GM21717 (cell line): ENCODE measurements at regions not wholly inside any gene's neighbourhood (a gene's known extent, or its start where the extent isn't known, plus 50 kb on each side); places are given as distances from the start of the nearest gene placed in this dataset.
"Not testable (repeated sequence)": the region's sequence is repeated elsewhere in the genome, so short reads cannot be mapped to it uniquely, and the experiment has no call there.

Experiments used
- ATAC-seq: cut with Tn5 transposase; IDR thresholded peaks from one replicate; pipeline ENCODE4 v1.9.1; 2021; ENCODE audit warnings: mild to moderate bottlenecking, moderate library complexity; ENCODE audit not compliant: unreplicated experiment

DNA sequence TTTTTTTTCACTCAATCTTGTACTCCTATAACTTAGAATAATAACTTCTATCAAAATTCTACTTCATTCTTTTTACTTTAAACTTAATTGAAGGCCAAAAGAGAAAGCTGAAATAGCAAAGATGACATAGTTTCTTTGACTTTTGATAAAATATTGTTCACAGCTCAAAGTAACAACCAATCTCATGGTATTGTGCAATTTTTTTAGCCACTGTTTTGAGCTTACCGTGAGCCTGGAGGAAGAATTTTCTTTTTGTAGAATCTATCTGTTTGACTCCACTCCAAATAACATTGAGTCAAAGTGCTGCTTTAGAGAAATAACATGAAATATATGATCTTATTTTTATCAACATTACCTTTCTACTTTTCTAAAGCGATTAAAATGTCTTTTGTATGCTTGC lies 903.9 kb upstream of the FOXG1 start:
- no peak for ATAC-seq

DNA sequence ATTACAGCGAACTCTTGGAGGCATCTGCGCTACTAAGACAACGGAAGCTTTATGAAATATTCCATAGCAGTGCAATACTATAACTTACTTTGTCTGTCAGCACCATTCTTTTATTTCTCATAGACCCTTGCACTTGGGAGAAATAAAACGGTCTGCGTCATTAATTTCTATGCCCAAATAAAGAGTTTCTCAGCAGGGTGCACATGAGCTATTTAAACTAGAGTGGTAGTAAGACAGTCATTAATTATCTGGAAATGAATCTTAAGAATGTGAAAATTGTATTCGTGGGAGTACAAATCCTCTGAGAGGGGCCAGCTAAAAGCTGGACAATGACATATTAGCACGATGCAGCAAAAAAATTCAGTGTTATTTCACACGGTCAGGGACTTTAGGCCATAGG lies 903.4 kb upstream of the FOXG1 start:
- no peak for ATAC-seq

DNA sequence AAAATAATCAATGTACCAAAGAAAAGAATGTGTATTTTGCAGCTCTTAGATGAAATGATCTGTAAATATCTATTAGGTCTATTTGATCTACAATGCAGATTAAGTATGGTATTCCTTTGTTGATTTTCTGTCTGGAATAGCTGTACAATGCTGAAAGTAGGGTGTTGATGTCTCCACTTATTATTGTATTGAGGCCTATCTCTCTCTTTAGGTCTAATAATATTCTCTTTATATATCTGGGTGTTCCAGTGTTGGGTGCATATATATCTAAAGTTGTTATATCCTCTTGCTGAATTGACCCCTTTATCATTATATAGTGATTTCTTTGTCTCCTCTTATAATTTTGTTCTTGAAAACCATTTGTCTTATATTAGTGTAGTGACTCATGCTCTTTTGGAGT lies 885.5 kb upstream of the FOXG1 start:
- ATAC-seq = no peak

DNA sequence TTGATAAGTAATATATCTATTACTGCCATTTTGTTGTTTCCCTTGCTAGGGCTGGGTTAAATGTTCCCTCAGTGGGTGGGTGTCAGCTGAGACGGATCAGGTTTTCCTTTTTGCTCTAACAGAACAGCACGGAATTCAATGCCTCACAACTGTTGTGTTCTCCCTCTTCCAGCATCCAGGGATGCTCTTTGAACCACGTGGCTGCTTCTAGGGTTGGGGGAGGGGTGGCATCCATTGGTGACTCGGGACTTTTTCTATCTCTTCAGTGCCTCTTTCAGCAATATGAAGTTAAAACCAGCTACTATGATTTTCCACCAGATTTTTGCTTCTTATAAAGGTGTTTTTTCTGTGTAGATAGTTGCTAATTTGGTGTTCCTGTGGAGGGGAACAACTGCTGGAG lies 884.9 kb upstream of the FOXG1 start:
- no peak for ATAC-seq

DNA sequence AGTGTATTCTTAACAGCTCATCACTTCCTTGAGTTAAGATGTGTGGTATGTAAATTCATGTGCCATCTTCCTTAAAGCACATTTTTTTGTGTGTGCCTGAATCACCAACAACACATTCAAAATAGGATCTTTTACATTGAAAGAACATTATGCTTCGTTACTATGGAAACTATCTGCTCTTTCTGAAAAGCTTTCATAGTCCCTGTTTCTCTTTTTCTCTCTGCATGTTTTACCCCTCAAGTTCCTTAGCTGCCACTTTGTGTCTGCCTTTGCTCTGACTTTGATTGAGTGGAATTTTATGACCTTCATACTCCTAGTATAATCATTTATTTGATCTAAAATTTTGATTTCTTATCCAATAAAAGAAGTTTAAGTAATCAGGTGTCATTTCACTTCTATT lies 880.3 kb upstream of the FOXG1 start:
- ATAC-seq = no peak

DNA sequence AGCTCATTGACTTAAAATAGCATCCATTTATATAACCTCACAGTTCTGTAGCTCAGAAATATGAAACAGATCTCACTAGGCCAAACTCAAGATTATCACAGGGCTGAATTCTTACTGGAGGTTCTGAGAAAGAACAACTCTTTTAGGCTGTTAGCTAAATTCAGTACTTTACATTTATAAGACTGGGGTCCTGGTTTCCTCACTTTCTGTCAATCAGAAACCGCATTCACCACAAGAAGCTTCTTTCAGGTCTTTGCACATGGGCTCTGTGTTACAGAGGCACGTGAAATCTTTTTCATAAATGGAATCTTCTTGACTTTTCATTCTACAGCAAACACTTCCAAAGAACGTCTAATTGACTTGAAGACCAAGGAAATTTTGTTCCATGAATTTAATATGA lies 876.3 kb upstream of the FOXG1 start:
- ATAC-seq = no peak

DNA sequence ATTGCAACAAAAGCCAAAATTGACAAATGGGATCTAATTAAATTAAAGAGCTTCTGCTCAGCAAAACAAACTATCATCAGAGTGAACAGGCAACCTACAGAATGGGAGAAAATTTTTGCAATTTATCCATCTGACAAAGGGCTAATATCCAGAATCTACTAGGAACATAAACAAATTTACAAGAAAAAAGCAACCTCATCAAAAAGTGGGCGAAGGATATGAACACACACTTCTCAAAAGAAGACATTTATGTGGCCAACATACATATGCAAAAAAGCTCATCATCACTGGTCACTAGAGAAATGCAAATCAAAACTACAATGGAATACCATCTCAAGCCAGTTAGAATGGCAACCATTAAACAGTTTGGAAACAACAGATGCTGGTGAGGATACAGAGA lies 858.1 kb upstream of the FOXG1 start:
- ATAC-seq = not testable (repeated sequence)

DNA sequence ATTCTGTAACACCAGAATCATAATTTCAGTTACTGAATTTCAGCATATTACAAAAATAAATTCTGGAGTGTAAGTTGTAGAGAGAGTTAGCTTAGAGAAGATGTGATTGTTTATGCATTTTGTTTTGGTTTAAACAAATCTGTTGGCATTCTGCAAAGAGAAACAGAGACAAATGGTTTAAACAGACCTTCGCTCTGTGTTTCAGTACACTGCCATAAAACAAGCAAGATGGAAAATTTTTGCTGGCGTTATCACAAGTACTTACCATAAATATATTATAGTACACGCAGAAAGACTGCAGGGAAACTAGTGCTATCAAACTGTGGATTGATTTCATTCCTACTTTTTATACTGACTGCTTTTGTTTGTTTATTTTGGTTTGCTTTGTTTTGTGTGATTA lies 850.3 kb upstream of the FOXG1 start:
- ATAC-seq = no peak

DNA sequence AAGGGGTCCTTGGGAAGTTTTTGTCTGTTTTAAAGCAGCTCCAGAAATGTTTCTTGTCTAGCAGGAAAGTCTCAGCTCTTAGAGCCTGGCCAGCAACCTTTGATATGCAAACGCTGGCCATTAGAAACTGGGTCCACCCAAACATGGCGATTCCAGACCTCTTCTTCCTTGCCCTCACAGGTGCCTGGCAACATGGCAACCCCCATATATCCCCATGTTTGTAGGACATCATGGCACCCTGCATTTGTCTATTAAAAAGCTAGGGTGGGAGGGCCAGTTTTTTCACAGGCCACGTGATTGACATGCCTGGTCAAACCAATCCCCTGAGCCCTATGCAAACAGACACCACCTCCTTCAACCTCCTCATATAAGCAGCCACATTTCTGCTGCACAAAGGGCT lies 848.7 kb upstream of the FOXG1 start:
- ATAC-seq = no peak

DNA sequence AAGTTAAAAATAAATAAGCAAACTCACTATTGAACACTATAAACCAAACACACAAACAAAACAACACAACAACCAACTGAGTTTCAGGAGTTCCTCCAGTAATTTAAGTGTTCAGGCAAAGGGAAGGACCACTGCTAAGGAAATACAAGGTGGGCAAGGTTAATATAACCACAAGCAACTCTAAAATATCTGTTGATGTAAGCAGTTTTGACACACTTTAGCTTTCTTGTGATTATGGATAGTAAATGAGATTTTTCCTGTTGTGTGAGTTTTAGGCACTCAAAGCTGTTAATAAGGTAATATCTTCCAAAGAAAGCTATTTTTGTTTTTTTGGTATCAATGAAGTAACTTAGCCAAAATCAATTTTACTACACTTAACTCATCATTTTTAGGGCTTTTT lies 839.1 kb upstream of the FOXG1 start:
- ATAC-seq = no peak

DNA sequence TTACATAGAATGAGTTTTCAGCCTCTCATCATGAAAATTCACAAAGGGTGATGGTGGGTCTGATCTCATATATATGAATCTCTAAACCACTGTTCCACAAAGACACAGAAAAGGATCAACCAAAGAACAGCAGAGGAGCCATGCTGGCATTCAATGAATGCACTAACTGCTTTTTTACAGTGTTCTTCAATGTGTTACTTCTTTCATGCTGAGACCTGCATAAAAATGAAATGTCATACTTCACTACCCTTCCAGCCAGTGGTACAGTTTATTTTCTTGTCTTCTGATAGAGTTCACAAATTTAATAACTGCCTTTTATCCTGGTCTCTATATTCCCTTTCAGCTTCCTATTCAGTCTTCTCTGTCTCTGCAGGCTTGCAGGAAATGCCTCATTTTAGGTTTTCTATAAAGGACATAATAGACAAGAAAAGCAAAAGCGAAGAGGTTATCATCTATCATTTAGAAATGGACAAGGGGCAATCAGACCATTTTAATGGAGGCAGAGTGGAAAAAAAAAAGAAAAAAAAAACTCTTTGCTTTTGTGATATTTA lies 836.7 kb upstream of the FOXG1 start:
- ATAC-seq = no peak

DNA sequence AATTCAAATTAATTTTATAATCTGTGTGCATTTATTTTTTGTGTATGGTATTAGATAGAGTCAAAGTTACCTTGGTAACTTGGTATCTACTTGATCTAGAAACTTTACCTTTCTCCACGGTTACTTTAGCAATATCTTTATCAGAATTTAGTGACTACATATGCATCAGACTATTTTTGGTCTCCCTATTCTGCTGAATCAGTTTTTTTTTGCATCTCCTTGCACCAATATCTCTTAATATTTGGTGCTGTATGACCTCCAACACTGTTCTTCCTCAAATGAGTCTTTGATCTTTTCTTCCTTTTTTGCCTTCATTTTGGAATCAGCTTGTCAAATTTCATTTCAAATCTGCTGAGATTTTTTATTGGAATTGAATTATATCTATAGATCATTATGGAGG lies 828.2 kb upstream of the FOXG1 start:
- no peak for ATAC-seq

DNA sequence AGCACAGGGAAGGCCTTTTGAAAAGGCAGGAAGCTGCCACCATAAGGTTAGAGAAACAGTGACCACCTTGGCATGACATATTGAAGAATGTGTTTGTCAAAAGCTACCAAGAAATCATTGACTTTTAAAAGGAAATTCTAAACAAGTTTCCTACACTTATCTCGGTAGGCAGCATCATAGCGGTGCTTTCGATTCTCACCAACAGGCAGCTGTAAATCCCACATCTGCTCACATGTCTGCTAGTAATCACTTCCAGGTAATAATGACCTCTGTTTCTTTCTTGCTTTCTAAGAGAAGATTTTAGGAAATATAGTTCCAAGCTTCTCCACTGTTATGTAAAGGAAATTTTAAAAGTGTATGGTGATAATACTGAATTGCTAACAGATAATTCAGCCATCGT lies 821.1 kb upstream of the FOXG1 start:
- no peak for ATAC-seq

DNA sequence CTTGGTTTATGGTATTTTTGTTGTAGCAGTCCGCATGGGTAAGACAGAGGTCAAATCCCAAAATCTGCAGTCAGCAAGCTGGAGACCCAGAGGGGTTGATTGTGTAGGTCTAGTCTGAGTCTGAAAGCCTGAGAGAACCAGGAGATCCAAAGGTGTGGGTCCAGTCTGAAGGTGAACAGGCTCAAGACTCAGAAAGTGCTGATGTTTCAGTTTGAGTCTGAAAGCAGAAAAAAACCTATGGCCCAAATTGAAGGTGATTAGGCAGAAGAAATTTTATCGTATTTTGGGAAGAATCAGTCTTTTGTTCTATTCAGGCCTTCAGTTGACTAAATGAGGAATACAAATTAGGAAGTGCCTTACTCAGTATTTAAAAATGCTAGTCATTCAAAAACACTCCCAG lies 807.8 kb upstream of the FOXG1 start:
- no peak for ATAC-seq

DNA sequence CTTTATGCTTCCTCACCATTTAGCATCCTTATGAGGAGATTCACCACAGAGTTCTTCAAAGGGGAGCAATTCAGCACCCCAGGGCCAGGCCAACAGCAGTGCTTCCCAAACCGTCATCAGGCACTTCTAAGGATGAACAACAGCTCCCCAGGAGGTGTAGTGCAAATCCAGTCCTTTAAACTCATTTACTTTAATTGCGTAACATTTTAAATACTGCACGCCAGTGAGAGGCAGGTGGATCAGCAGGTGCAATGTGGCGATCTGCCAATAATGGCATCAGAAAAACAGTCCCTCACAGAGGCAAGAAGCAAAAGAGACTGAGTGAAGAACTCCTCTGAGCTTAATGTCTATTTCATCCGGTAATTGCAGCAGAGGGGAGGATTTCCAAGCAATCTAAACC lies 770.9 kb upstream of the FOXG1 start:
- no peak for ATAC-seq

DNA sequence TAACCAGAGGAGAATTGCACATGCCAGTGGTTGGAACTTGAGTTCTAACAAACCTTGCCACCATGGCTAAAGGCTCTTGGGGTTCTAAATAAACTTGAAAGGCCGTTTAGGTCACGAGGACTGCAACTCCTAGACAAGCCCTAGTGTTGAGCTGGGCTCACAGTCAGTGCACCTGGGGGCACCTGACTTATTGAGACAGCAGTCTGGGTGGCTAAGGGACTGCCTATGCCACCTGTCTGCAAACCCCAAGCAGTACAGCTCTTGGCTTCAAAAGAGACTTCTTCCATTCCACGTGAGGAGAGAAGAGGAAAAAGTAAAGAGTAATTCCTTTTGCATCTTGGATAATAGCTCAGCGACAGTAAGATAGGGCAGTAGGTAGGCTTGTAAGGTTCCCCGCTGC lies 765.6 kb upstream of the FOXG1 start:
- no peak for ATAC-seq

DNA sequence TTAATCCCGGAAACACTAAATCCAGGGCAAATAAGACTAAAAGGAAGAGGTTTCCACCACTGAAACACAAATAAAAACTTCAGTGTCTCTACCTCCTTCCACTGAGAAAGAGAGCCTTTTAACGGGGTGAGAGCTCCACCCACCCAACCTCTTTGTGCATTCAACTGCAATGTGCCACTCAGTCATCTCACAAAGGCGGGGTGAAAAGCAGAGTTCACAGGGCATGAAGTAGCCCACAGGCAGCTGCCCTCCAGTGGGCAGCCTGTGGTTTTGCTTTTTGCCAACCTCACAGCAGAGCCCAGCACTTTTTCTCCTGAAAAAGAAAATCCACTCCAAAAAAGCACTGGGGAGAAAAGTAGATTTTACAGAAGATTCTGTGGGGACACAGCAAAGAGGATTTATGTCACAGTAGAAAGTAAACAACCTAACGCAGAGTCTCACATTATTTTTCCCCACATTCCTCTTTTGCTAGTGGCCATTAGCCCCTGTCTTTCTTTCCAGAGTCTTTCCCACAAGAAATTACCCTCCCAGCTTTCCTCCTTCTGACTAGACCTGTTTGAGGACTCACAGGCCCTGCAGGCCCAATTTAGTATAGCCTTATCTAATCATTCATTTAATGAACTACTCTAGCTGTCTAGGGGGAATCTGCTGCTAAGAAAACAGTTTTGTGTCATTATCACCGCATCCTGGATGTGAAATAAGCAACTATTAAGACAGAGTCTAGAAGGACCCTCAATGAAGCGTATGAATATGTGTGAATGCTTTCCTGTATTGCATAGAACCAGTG lies 753.8 kb upstream of the FOXG1 start:
- no peak for ATAC-seq

DNA sequence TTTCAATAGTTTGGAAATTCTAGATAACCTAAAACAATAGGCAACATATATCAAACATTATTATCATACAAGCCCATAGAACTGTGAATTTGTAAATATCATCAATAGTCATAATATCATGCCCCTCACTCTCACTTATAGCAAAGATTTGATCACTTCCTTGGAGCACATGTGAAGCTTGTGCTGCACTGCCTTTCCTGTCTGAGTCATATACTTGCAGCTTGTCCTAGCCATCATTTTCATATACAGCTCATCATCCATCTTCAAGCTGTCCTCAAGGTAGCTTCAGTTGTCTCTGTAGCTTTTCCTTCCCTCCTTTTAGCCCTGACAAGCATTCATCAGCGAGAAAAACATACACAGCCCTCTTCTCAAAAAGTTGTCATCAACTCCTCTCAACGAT lies 746.5 kb upstream of the FOXG1 start:
- no peak for ATAC-seq

DNA sequence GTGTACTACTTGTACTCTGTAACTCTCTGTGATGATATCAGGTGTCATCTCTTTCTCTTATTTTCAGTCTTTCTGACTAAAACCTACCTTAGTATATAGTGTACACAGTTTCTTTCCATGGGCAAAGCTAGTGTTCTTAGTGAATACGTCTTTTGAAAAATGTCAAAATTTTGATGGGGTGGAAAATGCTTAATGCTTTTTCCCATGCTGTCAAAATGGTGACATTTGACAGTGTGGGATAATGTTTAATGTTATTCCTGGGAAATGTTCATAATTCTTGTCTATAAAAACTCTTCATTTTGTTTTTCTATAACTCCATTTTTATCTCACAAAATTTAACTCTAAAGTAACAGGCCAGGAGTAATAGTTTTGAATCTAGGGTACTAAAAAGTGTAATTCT lies 742.7 kb upstream of the FOXG1 start:
- no peak for ATAC-seq

DNA sequence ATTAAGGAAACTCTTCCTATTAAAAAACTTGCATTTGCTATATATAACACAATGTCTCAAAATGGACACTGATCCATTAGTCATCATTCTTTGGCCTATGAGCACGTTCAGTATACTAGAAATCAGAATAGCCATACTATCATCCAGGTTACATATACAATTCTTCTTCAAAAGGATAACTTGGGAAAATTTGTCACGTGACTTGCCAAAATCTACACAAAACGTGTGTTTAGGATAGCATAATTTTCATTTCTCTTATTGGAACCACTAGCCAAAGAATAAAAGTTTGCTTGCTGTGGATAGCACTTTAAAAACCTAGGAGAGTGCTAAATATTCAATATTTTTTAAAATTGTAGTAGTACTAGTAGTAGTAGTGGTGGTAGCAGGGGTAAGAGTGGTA lies 714.3 kb upstream of the FOXG1 start:
- ATAC-seq = no peak

DNA sequence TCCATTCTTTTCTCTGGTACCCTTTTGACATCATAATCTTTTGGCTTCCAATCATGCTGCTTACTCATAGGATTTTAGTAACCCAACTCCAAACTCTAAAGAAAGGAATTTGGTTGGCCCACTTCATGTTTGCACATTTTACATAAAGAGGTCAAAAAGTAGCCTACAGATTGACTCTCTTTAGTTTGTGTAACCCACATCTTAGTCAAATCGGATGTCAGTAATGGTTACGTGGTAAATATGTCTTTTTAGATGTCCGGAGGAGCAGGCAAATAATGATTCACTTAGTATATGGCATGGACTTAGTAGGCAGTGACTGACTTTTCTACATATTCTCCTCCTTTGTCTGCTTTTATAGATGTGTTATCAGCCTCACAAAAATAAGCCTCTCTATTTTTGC lies 711.6 kb upstream of the FOXG1 start:
- no peak for ATAC-seq

DNA sequence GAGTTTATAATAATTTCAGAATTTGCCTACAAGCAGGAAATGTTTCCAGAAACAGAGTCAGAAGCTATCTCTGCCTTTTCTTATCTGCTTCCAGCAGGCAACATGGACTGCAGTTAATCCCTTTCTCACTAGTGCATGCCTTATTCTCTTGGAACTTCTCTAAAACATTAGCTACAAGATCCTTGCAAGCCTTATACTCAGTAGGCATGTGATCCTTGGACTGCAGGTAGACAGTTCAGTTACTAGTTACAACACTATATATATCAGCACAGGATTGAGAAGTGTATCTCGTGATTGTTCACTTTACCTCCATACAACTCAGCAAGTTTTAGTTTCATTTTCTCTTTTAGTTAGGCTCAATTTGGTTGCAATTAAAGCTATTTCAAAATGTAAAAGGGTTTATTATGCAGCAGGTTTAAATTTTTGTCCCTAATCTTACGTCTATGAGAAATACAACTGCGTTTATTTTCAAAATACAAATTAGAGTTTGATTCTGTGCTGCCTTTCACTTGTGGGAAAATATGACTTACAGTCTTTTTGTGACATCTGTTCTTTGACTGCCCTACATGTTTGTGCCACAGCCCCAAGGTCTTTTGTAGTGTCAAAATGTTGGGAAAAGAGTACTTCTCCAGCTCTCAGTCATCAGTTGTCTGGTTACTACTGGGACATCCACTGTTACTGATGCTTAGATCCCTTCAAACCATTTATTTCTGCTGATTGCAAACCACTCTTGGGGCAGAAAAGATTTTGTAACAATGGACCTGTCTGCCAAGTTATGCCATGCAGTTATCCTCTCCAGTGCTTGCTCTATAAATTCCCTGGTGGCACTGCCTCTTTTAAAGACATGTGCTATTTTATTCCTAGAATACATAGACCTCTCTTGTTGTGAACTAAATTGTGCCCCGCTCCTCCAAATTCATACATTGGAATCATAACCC lies 709.0 kb upstream of the FOXG1 start:
- no peak for ATAC-seq
